SK-MEL-5 (cell line): ENCODE measurements at regions not wholly inside any gene's neighbourhood (a gene's known extent, or its start where the extent isn't known, plus 50 kb on each side); places are given as distances from the start of the nearest gene placed in this dataset.
A peak's percentile ranks its signal among the peaks of the same experiment; 100 is the strongest.

Source experiments
- DNase-seq: peaks from one replicate; pipeline ENCODE4 v3.0.0-alpha.2; 2016; ENCODE audit warnings: low read depth, low spot score
- in situ Hi-C: cut with HindIII; loops from 2 replicates; pipeline ENCODE4 v1.10.0; 2016; ENCODE audit warnings: low sequenced_read_pairs, high pct_unique_total_duplicates, low pct_unique_long_range_greater_than_20kb

GRCh38 chr1:239574112-239574511 is 187.7 kb downstream of the CHRM3 start:
- DNase-seq: no peak
- in situ Hi-C loops: no loop called here

DNA sequence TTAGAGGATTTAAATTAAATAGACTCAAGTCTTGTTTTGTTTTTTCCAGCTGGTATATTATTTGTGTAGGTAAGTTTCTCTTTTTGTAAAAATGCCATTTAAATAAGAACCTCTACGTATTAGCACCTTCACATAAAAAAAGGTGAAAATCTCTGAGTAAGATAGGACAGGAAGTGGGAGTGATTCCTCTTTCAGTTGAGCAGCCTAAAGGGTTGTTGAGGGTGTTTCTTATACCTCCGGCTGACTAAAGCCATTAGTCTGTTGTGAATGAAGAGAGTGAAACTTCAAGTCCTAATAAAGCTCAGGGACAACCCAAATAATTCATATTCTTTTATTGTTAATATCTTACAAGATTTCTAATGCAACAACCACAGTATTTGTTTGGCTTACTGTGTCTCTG is 188.7 kb downstream of the CHRM3 start:
- in situ Hi-C loops: no loop called here
- no peak for DNase-seq

DNA sequence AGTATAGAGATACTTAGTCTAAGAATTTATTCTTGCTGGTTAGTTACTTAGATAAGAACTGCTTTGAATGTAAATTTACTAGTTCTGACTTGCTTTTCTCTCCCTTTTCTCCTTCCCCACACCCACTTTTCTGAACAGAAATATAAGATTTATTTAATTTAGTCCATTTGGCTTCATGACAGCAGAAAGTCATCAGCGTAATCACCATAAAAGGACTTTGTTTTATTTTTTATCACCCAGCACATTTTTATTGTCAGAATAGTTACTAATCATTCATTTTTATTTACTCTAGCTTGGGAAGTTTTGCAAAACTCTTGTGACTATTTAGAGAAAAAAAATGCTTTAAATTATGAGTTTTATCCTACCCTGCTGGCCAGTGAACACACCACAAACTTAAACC is 197.2 kb downstream of the CHRM3 start:
- DNase-seq: no peak
- in situ Hi-C loops: no loop called here

GRCh38 chr1:239586128-239586527 is 199.8 kb downstream of the CHRM3 start:
- in situ Hi-C loops: no loop called here
- no peak for DNase-seq

DNA sequence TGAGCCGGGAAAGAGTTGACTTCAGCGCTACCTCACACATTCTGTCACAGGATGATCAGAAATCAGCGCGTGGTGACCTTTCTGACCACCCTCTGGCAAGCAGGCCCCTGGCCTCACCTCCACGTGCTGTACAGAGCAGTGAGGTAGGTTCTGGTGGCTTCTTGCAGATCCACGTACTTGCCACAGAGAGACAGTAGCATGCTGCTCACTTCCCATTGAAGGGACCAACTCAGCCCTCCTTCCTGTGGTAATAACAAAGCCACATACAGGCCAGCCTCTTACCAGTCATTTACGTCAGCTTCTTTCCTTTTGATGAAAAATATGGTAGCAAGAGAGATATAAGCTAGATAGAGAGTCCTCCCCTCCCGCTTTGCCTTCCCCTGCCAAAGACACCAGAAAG is 200.7 kb downstream of the CHRM3 start:
- DNase-seq: peak; percentile 49
- in situ Hi-C loops: no loop called here

DNA sequence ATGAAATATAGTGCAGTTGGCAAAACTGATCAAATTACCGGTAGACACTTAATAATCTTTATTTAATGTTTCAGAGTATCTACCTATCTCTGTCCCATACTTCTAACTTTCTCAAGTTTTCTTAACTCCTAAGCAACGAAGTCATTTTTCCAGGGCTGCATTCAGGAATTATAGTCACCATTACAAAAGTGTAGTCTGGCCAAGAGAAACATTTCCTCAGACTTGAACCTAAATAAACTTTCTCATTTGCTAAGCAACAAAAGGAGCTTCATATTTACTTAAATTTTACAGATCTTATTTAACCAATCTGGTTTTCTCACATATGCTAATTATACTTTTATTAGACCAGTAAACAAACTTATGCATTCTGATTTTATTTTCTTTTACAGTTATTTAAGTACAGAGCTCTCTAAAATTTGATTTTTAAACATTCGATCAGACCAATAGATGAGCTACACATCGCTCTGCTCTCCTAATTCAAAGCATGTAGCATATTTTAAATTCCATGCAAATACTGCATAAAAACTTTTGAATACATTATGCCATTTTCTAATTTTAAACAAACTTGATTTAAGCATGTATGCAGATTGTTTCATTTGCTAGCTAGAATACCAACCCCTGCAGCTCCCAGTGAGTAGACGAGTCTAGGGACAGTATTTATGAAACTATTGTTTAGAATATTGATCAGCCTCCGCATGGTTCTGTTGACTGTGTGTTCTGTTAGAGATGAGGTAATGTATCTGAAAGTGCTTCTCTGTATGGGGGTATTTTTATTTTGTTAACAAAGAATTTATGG is 201.4 kb downstream of the CHRM3 start:
- DNase-seq: no peak
- in situ Hi-C loops: no loop called here

DNA sequence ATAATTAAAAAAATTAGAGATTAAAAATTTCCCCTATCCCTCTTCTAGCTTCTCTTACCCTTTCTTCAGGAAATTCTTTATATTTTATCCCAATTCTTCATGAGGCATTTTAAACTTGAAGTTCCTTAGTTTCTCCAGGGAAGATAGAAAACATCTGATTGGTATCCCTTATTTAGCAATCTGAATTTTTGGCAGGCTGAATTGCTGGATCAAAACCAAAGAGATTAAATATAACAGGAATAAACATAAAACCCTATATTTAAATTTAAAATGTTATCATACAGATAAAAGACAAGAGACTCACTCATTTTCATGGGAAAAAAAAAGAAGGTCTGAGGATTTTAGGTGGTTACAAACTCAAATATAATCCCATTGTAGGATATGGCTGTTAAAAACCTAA is 204.2 kb downstream of the CHRM3 start:
- in situ Hi-C loops: no loop called here
- DNase-seq: no peak

GRCh38 chr1:239593527-239593926 is 207.2 kb downstream of the CHRM3 start:
- DNase-seq: no peak
- in situ Hi-C loops: no loop called here

DNA sequence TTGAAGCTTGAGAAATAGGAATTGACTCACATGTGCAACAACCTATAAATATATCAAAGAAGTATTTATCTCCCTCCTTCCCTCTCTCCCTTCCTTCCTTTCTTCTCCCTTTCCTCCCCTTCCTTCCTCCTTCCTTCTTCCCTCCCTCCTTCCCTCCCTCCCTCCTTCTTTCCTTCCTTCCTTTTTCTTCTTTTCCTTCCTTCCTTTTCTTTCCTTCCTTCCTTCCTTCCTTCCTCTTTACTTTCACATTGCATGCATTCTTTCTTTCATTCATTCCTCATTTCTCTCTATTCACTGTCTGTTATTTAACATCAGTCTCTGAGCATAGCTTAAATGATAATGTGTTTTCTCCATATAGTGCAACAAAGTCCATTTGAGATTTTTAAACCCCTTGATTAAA is 214.2 kb downstream of the CHRM3 start:
- DNase-seq: no peak
- in situ Hi-C loops: no loop called here

GRCh38 chr1:239601108-239601507 is 214.7 kb downstream of the CHRM3 start:
- in situ Hi-C loops: no loop called here
- no peak for DNase-seq

DNA sequence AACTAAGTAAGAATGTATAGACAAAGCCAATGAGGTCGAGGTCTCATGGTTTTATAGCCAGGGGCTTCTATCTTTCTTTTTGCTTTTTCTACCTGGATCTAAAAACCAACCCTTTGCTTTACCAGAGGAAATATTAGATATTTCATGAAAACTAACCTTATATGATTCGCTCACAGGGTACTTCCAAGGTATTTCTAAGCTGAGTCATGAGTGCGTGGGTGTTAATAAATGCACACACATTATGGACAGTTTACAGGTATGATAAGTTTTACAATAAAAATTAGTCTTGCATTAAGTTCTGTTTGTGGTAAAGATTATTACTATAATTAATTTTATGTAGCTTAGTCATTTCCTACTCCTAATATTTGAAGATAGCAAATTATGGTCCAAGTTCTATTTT is 217.2 kb downstream of the CHRM3 start:
- in situ Hi-C loops: no loop called here
- no peak for DNase-seq

DNA sequence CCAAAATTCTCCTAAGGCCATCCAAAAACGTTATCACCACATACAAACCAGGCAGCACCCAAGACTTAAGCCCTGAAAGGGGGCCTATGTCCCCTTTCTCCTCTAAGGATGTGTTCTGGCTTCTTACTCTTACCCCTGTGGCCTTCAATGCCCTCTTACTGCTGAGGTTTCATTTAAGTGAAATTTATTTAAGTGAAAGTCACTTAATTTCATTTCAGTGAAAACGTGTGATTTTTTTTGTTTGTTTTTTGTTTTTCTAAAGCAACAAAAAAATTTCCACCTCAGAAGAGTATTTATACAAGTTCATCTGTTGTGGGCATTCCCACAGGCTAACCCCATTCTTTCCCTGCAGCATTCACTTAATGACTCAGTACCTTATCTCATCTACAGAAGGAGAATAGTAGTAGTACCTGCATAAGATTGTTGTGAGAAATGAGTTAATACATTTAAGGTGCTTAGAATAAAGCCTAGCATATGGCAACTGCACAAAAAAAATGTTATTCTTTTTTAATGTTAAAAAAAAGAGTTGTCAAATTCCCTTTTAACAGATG is 220.6 kb downstream of the CHRM3 start:
- no peak for DNase-seq
- in situ Hi-C loops: no loop called here

GRCh38 chr1:239608469-239608868 is 222.1 kb downstream of the CHRM3 start:
- DNase-seq: no peak
- in situ Hi-C loops: no loop called here

GRCh38 chr1:239612379-239612778 is 226.0 kb downstream of the CHRM3 start:
- in situ Hi-C loops: no loop called here

DNA sequence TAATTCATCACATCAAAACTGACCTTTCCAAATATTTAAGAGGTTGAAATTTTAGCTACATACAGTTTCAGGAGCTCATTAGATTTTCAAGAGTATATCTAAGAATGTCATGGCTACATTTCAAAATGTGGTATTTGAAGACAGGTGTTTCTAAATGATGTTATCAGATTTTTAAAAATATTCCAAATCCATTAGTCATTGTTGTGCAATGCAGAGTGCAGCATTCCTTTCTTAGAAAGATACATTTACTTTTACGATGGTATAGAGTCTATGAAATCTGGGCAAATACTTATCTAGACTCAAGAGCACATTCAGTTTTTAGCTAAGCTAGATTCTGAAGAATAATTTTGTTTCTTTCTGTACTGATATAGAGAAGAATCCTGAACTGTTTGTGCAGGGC is 230.3 kb downstream of the CHRM3 start:
- in situ Hi-C loops: no loop called here
- no peak for DNase-seq

More at GRCh38 chr1:239612379-239612778, 226.0 kb downstream of the CHRM3 start:
- DNase-seq: no peak

- in situ Hi-C loops: no loop called here
- no peak for DNase-seq
Measured at GRCh38 chr1:239617259-239617658, 230.9 kb downstream of the CHRM3 start.

DNA sequence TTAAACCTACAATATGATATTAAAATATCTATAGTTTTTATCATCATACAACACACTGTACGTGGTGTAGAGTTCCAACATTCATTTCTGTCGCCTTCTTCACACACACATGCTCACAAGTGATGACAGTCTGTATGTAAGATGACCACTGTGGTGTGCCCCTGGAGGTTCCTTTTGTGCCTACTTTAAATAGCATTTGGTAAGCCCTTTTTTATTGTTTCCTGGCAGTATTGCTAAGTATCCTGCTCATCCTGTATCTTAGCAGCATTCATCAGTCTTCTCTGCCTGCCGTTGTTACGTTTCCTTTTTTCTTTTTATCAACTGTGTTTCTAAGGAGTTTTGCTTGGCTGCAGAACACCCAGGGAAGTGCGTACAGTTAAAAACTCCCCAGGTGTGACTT is 231.4 kb downstream of the CHRM3 start:
- no peak for DNase-seq
- in situ Hi-C loops: no loop called here

- in situ Hi-C loops: no loop called here
- no peak for DNase-seq
Measured at GRCh38 chr1:239619190-239619589, 232.8 kb downstream of the CHRM3 start.

- in situ Hi-C loops: no loop called here
- DNase-seq: peak; percentile 39
Measured at GRCh38 chr1:239630767-239631166, 244.4 kb downstream of the CHRM3 start.
